H1 (cell line): ENCODE measurements at regions not wholly inside any gene's neighbourhood (a gene's known extent, or its start where the extent isn't known, plus 50 kb on each side); places are given as distances from the start of the nearest gene placed in this dataset.

Experiments
- CBX5 ChIP-seq: fragments of 300-800, 300-1000 bp; sonication (generic); IDR thresholded peaks from 2 replicates; pipeline ENCODE4 v1.7.1; 2016; ENCODE audit warnings: antibody characterized with exemption, low read length, low read depth
- CHD1 ChIP-seq: IDR thresholded peaks from 2 replicates; pipeline ENCODE4 v1.6.1; 2012; ENCODE audit warnings: low read depth, low read length, improper control_type of control experiment
- HDAC6 ChIP-seq: IDR thresholded peaks from one replicate; pipeline ENCODE4 v1.7.1; 2012; ENCODE audit warnings: low read depth, mild to moderate bottlenecking, inconsistent platforms, low read length, moderate library complexity
- JUN ChIP-seq: IDR thresholded peaks from 2 replicates; pipeline ENCODE4 v1.6.1; 2011; ENCODE audit warnings: low read depth, mild to moderate bottlenecking, improper control_type of control experiment, low read length
- POLR2A ChIP-seq, 2 experiments: IDR thresholded peaks; 1 replicate in 1 of 2; 2 replicates in 1 of 2; pipeline ENCODE4 v1.6.1; 2011; ENCODE audit warnings: low read depth in 2 of 2, low read length in 2 of 2, mild to moderate bottlenecking in 2 of 2; ENCODE audit errors: control extremely low read depth in 1 of 2
- POLR2AphosphoS5 ChIP-seq: IDR thresholded peaks from 2 replicates; pipeline ENCODE4 v1.6.1; 2011; ENCODE audit warnings: low read depth, low read length
- RAD21 ChIP-seq, 2 experiments: IDR thresholded peaks in 1 of 2; conservative IDR thresholded peaks in 1 of 2; 2 replicates each; pipeline ENCODE4 v1.6.1; 2011; ENCODE audit warnings: low read depth in 2 of 2, low read length in 2 of 2, improper control_type of control experiment in 1 of 2, inconsistent platforms in 1 of 2, mild to moderate bottlenecking in 1 of 2, moderate library complexity in 1 of 2
- RNF2 ChIP-seq: fragments of 200-900, 300-1000 bp; sonication (generic); IDR thresholded peaks from 2 replicates; pipeline ENCODE4 v1.7.1; 2016; ENCODE audit warnings: borderline replicate concordance, low read depth, mild to moderate bottlenecking, antibody characterized with exemption, low read length; ENCODE audit not compliant: poor library complexity, severe bottlenecking; ENCODE audit errors: missing control alignments
- SAP30 ChIP-seq: fragments of 300-600 bp; sonication (generic); IDR thresholded peaks from 2 replicates; pipeline ENCODE4 v1.7.1; 2012; ENCODE audit warnings: low read length, moderate library complexity, mild to moderate bottlenecking, inconsistent platforms; ENCODE audit not compliant: insufficient read depth, insufficient replicate concordance
- SIN3A ChIP-seq, 2 experiments: IDR thresholded peaks in 1 of 2; conservative IDR thresholded peaks in 1 of 2; 2 replicates each; pipeline ENCODE4 v1.6.1; 2011 to 2012; ENCODE audit warnings: low read length in 2 of 2, improper control_type of control experiment in 1 of 2, low read depth in 1 of 2, mild to moderate bottlenecking in 1 of 2
- SP1 ChIP-seq: IDR thresholded peaks from 2 replicates; pipeline ENCODE4 v1.6.1; 2011; ENCODE audit warnings: low read depth, low read length
- TF ChIP-seq, protein P1 (sequence below), 3 experiments: IDR thresholded peaks; 1 replicate in 2 of 3; 2 replicates in 1 of 3; pipeline versions ENCODE4 v1.5.1 to v1.6.1; 2011; ENCODE audit warnings: low read length in 3 of 3, mild to moderate bottlenecking in 3 of 3, inconsistent platforms in 2 of 3, low read depth in 1 of 3, moderate library complexity in 1 of 3; ENCODE audit not compliant: insufficient read depth in 1 of 3; ENCODE audit errors: control extremely low read depth in 1 of 3

DNA sequence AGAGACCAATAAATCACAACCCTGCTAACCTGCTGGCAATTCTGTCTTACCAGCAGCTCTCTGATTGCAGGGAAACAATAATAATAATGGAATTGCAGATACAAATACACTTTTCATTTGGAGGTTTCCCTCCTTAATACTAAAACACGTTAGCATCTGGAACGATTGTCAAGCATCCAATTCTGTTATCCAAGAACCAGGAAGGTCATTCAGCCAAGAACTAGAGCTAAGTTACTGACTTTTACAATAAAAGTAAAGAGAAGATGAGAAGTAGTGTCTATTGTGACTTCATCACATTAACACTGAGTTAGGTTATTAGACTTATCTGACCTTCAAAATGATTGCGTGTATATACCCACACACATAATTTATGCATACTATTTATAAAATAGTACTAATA is 335.6 kb downstream of the BRINP1 start:
- TF ChIP-seq CBX5 = no peak
- TF ChIP-seq HDAC6 = no peak
- TF ChIP-seq, protein P1, sequence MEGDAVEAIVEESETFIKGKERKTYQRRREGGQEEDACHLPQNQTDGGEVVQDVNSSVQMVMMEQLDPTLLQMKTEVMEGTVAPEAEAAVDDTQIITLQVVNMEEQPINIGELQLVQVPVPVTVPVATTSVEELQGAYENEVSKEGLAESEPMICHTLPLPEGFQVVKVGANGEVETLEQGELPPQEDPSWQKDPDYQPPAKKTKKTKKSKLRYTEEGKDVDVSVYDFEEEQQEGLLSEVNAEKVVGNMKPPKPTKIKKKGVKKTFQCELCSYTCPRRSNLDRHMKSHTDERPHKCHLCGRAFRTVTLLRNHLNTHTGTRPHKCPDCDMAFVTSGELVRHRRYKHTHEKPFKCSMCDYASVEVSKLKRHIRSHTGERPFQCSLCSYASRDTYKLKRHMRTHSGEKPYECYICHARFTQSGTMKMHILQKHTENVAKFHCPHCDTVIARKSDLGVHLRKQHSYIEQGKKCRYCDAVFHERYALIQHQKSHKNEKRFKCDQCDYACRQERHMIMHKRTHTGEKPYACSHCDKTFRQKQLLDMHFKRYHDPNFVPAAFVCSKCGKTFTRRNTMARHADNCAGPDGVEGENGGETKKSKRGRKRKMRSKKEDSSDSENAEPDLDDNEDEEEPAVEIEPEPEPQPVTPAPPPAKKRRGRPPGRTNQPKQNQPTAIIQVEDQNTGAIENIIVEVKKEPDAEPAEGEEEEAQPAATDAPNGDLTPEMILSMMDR (IDR thresholded peaks at IDR 0.05; ENCODE audit: control extremely low read depth in 1 of 3, insufficient read depth in 1 of 3, low read depth in 1 of 3, low read length in 3 of 3) = no peak
- no peak for TF ChIP-seq RNF2
- TF ChIP-seq POLR2A (IDR thresholded peaks at IDR 0.05; ENCODE audit: control extremely low read depth in 1 of 2, low read depth in 2 of 2, low read length in 2 of 2) = no peak
- no peak for TF ChIP-seq CHD1
- no peak for TF ChIP-seq SIN3A (conservative IDR thresholded peaks at IDR 0.05 in 1 of 2, IDR thresholded peaks at IDR 0.05 in 1 of 2; ENCODE audit: low read depth in 1 of 2, low read length in 2 of 2)
- TF ChIP-seq POLR2AphosphoS5 = no peak
- TF ChIP-seq SP1 = no peak
- no peak for TF ChIP-seq JUN
- TF ChIP-seq SAP30 = no peak
- TF ChIP-seq RAD21 (IDR thresholded peaks at IDR 0.05 in 1 of 2, conservative IDR thresholded peaks at IDR 0.05 in 1 of 2; ENCODE audit: low read depth in 2 of 2, low read length in 2 of 2) = no peak
